NCI-H1092 (cell line): ENCODE measurements at regions not wholly inside any gene's neighbourhood (a gene's known extent, or its start where the extent isn't known, plus 50 kb on each side); places are given as distances from the start of the nearest gene placed in this dataset.

Experiments
- DNase-seq: peaks from one replicate; lab custom pipeline; 2025; lab: John Stamatoyannopoulos, UW

- no peak for DNase-seq
Observed at GRCh38 chr1:208513799-208514198, 269.6 kb upstream of the PLXNA2 start.

- no peak for DNase-seq
Observed at GRCh38 chr1:208515129-208515528, 270.9 kb upstream of the PLXNA2 start.

GRCh38 chr1:208516780-208517179, 272.6 kb upstream of the PLXNA2 start:
- no peak for DNase-seq

- no peak for DNase-seq
Observed at GRCh38 chr1:208520438-208521099, 276.4 kb upstream of the PLXNA2 start.

- DNase-seq = no peak
Observed at GRCh38 chr1:208521534-208521933, 277.4 kb upstream of the PLXNA2 start.

- DNase-seq = no peak
Observed at GRCh38 chr1:208523007-208523406, 278.8 kb upstream of the PLXNA2 start.

- DNase-seq = no peak
Observed at GRCh38 chr1:208524376-208524775, 280.2 kb upstream of the PLXNA2 start.

- DNase-seq = no peak
Observed at GRCh38 chr1:208524925-208525324, 280.7 kb upstream of the PLXNA2 start.

- no peak for DNase-seq
Observed at GRCh38 chr1:208525417-208525816, 281.2 kb upstream of the PLXNA2 start.

- no peak for DNase-seq
Observed at GRCh38 chr1:208526613-208527125, 282.5 kb upstream of the PLXNA2 start.

GRCh38 chr1:208527156-208527555, 283.0 kb upstream of the PLXNA2 start:
- DNase-seq = no peak

- DNase-seq = no peak
Observed at GRCh38 chr1:208528578-208529240, 284.5 kb upstream of the PLXNA2 start.

GRCh38 chr1:208531003-208531750, 287.0 kb upstream of the PLXNA2 start:
- no peak for DNase-seq

GRCh38 chr1:208533746-208534598, 289.8 kb upstream of the PLXNA2 start:
- no peak for DNase-seq

- no peak for DNase-seq
Observed at GRCh38 chr1:208534599-208534897, 290.4 kb upstream of the PLXNA2 start.

- DNase-seq = no peak
Observed at GRCh38 chr1:208534979-208535378, 290.8 kb upstream of the PLXNA2 start.

GRCh38 chr1:208535511-208535910, 291.3 kb upstream of the PLXNA2 start:
- DNase-seq = no peak

- no peak for DNase-seq
Observed at GRCh38 chr1:208536212-208536611, 292.0 kb upstream of the PLXNA2 start.

- no peak for DNase-seq
Observed at GRCh38 chr1:208537198-208537597, 293.0 kb upstream of the PLXNA2 start.

GRCh38 chr1:208538078-208538477, 293.9 kb upstream of the PLXNA2 start:
- DNase-seq = no peak

- DNase-seq = no peak
Observed at GRCh38 chr1:208538587-208538986, 294.4 kb upstream of the PLXNA2 start.

GRCh38 chr1:208540724-208541123, 296.5 kb upstream of the PLXNA2 start:
- DNase-seq = no peak
